GM18511 (cell line): ENCODE measurements at regions not wholly inside any gene's neighbourhood (a gene's known extent, or its start where the extent isn't known, plus 50 kb on each side); places are given as distances from the start of the nearest gene placed in this dataset.

Source experiments
- ATAC-seq: cut with Tn5 transposase; IDR thresholded peaks from one replicate; pipeline ENCODE4 v1.9.1; 2021; ENCODE audit warnings: mild to moderate bottlenecking, moderate library complexity; ENCODE audit not compliant: unreplicated experiment

DNA sequence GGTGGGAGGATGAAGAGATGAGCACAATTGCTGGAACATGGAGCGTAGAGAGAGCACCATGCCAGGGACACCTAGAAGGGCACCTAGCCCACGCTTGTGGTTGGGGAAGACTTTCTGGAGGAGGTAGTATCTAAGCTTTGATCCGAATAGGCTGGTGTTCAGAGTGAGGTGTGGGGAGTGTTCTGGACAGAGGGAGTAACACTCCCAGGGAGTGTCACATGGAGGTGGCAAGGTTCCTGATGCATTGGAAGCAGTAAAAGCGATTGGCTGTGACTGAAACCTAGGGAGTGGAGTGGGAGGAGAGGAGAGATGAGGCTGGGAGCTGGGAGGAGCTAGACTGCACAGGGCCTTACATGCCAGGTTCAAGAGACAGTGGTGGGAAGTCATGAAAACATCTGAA lies 188.0 kb upstream of the NCAM1 start:
- no peak for ATAC-seq

GRCh38 chr11:112776834-112777233 lies 184.4 kb upstream of the NCAM1 start:
- ATAC-seq, result no peak

- ATAC-seq, result no peak
Observed at GRCh38 chr11:112777283-112777751, 183.9 kb upstream of the NCAM1 start.

GRCh38 chr11:112778091-112778876 lies 182.9 kb upstream of the NCAM1 start:
- ATAC-seq, result no peak

DNA sequence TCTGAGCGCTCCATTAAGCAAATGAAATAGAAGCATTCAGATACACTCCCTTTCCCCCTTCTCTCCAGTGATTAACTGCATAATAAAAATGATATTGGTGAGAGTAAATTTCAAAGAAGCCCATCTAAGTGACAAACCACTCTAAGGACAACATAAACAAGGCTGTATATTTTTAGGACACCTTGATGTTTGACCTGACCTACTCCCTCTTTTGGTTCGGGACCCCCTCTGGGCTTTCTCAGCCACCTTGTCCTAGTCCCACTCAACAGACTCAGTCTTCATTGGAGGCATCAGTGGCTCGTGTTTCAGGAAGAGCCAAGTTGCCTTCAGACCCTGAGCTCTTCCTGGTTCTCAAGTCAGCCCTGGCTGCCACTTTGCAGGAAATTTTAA lies 182.3 kb upstream of the NCAM1 start:
- ATAC-seq, result no peak

DNA sequence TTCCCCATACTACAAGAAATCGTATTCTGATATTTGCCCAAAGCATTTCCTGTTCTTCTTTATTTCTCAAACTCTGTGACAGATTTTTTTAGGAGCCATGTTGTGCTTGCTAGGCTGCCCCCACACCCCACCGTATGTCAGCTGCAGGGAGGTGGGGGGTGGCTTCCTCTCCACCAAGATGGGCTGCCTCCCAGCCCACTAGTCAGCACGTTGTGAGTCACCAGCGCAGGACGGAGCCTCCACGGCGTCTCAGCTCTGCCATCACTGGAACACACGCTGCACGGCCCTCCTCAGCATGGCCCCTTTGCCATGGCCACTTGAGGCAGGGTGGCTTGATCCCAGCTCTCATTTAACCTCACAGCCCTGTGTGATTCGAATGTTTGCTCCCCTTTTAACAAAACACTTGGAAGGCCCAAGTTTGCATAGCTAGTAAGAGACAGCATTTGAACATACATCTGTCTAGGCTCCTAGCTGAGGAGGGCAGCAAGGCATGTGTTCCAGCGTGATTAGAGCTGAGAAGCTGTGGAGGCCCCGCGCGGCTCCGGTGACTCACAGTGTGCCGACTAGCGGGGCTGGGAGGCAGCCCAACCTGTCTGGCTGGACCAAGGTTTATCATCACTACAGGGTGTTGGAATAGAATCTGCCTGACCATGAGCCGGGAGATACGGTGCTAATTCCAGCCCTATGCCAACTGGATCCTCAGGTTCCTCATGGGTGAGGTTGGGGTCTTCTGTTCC lies 180.7 kb upstream of the NCAM1 start:
- no peak for ATAC-seq

DNA sequence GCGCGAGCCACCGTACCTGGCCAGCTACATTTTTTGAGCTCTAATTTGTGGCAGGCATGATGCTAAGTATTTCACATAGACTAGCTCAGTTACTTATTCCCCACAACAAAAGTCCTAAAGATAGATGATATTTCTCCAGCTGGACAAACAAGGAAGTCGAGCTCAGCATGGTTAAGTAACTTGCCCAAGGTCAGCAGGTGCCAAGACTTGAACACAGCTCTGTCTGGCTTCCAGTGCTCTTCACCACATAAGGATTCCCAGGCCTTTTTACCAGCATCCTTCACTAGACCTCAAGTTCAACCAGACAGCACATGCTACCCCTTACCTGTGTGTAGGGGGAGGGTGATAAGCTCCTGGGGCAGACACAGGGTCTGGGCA lies 177.3 kb upstream of the NCAM1 start:
- no peak for ATAC-seq

DNA sequence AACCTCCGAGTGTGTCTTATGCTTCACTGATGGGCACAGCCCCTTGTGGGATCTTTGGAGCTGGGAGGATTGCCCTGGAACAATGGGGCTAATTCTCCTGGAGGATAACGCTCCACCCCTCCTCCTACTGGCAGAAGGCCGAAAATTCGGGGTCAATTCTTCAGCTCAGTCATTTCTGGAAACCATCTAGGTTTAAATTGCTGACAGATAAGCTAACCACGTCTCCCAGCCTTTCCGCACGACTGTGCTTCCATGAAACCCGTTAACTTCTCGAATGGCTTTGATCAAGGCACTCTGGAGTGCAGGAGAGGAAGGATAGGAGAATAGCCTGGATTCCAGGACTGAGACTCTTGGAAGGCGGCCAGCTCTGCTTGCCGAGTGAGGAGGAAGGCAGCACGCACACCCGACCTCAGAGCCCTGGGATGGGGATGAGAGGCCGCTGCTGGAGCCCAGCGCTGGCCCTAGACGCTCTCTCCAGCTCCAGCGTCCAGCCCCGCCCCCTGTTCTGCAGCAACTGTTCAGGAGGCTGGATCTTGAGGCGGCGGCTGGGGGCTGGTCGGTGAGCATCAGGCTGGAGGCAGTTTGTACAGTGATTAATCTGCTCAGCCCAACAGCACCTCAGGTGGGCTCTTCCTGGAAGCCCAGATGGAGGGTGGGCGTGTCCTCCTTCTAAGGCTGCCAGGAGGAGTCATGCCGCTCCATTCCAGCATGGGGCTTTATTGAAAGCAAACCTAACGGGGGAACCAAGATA lies 176.7 kb upstream of the NCAM1 start:
- no peak for ATAC-seq

DNA sequence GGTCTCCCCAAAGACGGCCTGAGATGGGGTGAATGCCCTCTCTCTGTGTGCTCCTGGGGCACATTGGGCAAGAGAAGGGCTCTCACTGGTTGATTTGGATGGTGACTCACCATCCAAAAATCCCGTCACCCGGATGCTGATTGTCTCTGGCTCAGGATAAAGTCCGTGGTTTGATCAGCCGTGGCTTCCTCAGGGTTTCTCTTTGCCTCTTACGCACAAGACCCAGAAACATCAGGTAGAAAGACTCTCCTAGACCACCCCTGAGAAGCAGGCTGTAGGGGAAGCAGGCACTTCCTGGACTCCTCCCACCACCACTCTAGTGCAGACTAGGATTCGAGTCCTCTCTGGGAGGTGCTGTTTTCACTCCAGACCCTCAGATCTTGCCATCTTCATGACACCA lies 176.1 kb upstream of the NCAM1 start:
- no peak for ATAC-seq

DNA sequence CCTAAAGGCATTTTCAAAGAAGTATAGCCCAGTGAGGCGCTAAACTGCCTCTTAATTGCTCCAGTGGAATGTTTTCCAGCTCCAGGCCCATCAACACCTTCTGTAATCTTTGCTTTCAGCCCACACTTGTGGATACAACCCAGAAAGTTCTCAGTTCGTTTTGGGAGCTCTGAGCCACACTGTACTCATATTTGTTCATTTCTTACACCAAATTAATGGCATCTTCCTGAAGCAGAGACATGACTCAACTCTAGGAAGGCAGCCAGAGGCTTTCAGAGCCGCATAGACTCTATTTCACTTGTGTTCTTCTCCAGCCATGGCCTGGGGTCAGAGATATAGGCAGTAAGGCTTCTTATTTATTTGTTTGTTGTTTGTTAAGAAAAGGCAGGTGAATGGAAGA lies 175.5 kb upstream of the NCAM1 start:
- no peak for ATAC-seq

DNA sequence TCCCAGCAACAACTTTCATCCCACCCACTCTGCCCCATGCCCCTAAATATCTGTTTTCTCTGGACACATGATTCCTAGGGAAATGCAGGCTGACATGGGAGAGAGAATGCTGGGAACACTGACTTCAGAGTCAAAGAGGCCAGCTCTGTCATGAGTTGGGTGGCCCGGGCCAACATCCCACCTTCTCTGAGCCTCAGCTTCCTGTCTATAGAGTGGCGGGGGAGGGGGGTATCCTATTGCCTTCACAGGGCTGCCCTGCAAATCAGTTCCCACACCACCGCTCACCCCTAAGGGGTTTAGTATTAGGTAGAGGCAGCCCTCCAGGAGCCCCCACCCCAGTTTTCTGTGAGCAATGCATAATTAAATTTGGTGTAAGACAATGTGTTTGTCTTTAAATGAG lies 175.0 kb upstream of the NCAM1 start:
- ATAC-seq, result no peak

DNA sequence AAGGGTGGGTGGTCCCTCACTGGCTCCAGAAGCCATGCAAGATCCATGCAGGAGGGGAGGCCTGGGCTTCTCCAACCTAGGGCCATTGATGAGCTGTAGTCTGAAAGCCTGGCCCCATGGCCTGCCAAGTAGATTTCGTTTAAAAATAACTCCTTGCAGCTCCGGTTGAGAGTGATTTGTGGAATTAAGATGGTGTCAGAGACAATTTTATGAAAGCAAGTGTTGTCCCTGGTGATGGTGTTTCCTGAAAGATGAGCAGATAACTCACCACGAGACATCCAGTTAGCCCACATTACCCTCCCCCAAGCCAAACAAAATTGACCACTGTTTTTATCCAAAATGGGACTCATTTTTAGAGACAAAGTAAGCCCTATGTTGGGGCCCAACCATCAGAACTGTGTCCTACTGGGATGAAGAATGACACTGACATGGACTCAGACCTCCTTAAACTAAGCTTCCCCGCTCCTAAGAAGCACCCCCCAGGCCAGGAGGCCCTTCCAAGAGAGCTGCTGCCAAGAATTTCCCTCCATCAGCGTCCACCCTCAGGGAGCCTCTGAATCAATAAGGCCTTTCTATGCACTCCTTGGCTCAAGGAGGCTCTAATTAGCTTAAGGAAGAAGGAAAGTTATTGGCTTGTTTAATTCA lies 174.2 kb upstream of the NCAM1 start:
- ATAC-seq, result no peak

GRCh38 chr11:112789481-112789880 lies 171.7 kb upstream of the NCAM1 start:
- ATAC-seq, result no peak

DNA sequence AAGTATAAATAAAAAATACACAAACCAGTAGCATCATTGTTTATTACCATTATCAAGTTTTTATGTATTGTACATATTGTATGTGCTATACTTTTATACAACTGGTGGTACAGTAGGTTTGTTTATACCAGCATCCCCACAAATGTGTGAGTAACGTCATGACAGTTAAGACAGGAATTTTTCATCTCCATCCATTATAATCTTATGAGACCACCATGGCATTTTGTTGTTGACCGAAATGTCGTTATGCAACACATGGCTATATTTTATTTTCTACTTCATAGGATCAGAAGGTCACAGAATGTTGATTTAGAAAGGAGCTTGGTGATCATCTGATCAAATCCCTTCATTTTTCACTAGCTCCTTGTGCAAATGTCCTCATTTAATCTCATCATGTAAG lies 170.9 kb upstream of the NCAM1 start:
- ATAC-seq, result no peak

DNA sequence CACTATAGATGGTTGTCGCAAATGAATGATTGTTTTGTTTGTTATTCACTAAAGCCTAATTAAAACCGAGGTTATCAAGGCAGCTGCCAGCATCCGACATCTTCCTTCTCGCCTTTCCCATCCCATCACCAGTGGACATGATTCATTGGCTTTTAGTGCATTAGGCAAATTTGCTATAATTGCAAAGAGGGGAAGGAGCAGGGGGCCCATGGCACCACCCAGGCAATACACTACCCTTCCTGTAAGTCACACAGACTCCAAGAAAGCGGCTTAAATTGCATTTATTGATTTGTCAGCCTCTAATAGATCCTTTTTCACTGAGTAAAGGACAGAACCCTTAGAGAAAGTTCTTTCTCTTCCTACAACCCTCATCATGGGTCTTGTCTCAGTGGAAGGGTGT lies 169.2 kb upstream of the NCAM1 start:
- ATAC-seq, result no peak

DNA sequence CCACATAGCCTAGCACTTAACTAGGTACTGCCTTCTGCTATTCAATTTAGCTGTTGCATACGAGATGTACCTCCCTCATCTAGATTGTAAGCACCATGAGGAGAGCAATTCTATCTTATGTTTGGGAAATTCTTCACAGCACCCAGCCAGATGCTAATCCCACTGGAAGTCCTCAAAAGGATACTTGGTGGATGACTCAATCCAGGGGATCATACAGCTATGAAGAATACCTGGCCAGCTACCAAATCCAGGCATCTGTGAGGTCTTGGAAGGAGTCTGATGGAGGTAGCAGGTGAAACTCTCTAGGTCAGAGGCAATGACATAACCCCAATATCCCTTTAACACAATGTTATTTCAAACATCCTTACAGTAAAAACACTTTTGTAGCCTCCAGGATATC lies 167.8 kb upstream of the NCAM1 start:
- no peak for ATAC-seq

GRCh38 chr11:112794331-112794846 lies 166.8 kb upstream of the NCAM1 start:
- ATAC-seq, result no peak

- ATAC-seq, result no peak
Observed at GRCh38 chr11:112795142-112795815, 165.9 kb upstream of the NCAM1 start.

- no peak for ATAC-seq
Observed at GRCh38 chr11:112795911-112796649, 165.1 kb upstream of the NCAM1 start.

GRCh38 chr11:112797092-112797491 lies 164.1 kb upstream of the NCAM1 start:
- no peak for ATAC-seq
